ENCODE measurements at regions not wholly inside any gene's neighbourhood (a gene's known extent, or its start where the extent isn't known, plus 50 kb on each side); places are given as distances from the start of the nearest gene placed in this dataset.

DNA sequence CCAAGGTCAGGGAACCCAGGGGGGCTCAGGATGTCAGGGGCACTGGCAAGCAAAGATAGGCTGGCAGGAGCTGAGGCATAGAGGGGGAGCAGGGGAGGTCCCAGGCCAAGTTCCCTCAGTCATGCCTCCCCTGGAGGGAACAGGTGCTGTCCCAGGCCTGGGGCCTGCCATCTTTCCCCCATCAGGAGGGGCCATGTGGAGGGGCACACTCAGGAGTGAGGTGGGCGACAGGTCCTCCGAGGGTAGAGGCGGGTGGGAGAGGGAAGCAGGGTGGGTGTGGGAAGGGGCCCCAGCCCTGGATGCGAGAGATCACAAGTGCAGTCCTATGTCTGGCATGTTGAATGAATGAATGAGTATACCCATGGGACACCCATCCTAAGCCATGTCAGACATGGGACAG is 127.7 kb upstream of the GLI2 start:
- Histone ChIP-seq H3K4me1 (ENCODE audit: insufficient read depth, low read length, poor library complexity, severe bottlenecking) (no peaks in the 10 kb centered on the region), H3K9me3 (ENCODE audit: low read depth, low read length, poor library complexity, severe bottlenecking) (no peaks in the 10 kb centered on the region), H3K27me3 (replicated peaks; ENCODE audit: insufficient read depth, low read depth, low read length, poor library complexity) (no peaks in the 10 kb centered on the region), H3K36me3 (ENCODE audit: insufficient read depth, low read length, poor library complexity, severe bottlenecking) (no peaks in the 10 kb centered on the region), H3K4me3 (ENCODE audit: low read depth, low read length, poor library complexity, severe bottlenecking) (no peak overlapping the region), H3K27ac (ENCODE audit: low read depth, low read length, poor library complexity, severe bottlenecking) (no peak overlapping the region)
- intact Hi-C loops (cut with micrococcal nuclease; ENCODE audit: unreplicated experiment): no loop called here
- no peak for DNase-seq (ENCODE audit: low spot score)
- ChIA-PET POLR2A (ENCODE audit: low non-redundant PET) (no interaction called here), CTCF (no interaction called here)
- BruUV-seq (replicated peaks): no TSS peak
- no peak for TF ChIP-seq EZH2 (IDR thresholded peaks at IDR 0.05; ENCODE audit: borderline replicate concordance, low read depth, low read length, poor library complexity, severe bottlenecking)
- TF ChIP-seq CTCF (conservative IDR thresholded peaks at IDR 0.05; ENCODE audit: low read depth, low read length): no peak

DNA sequence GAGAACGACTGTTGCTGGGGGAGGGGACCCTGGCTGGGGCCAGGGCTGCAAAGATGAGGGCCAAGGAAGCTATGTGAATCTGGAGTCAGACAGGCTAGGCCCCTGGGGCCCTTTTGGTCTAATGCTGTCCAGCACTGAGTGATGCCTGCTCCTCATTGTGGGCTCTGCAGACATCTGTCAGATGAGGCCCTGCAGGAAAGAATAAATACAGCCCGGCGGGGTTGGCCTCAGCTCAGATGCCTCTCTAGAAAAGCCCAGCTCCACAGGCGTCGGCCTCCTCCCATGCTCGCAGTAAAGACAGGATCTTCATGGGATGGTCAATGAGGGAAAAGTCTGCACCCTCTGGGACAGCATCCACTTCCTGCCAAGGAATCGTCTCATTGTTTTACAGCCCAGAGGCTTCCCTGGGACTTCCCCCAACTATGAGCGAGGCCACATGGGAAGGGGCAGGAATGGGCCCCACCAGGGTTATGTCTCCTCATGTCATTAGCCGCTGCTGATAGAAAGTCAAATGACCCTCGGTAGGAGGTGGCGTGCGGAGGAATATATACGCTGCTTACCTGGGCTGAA is 125.8 kb upstream of the GLI2 start:
- intact Hi-C loops (cut with micrococcal nuclease; ENCODE audit: unreplicated experiment): no loop called here
- Histone ChIP-seq H3K36me3 (ENCODE audit: insufficient read depth, low read length, poor library complexity, severe bottlenecking) (no peaks in the 10 kb centered on the region), H3K4me3 (ENCODE audit: low read depth, low read length, poor library complexity, severe bottlenecking) (no peak overlapping the region), H3K27ac (ENCODE audit: low read depth, low read length, poor library complexity, severe bottlenecking) (no peak overlapping the region), H3K27me3 (replicated peaks; ENCODE audit: insufficient read depth, low read depth, low read length, poor library complexity) (no peaks in the 10 kb centered on the region), H3K9me3 (ENCODE audit: low read depth, low read length, poor library complexity, severe bottlenecking) (no peaks in the 10 kb centered on the region), H3K4me1 (ENCODE audit: insufficient read depth, low read length, poor library complexity, severe bottlenecking) (no peaks in the 10 kb centered on the region)
- TF ChIP-seq EZH2 (IDR thresholded peaks at IDR 0.05; ENCODE audit: borderline replicate concordance, low read depth, low read length, poor library complexity, severe bottlenecking): no peak
- TF ChIP-seq CTCF (conservative IDR thresholded peaks at IDR 0.05; ENCODE audit: low read depth, low read length): no peak
- BruUV-seq (replicated peaks): no TSS peak
- CTCF ChIA-PET: no interaction called here
- DNase-seq (ENCODE audit: low spot score): no peak
- POLR2A ChIA-PET (ENCODE audit: low non-redundant PET): no interaction called here

- Histone ChIP-seq H3K9me3 (ENCODE audit: low read depth, low read length, poor library complexity, severe bottlenecking) (no peaks in the 10 kb centered on the region), H3K36me3 (ENCODE audit: insufficient read depth, low read length, poor library complexity, severe bottlenecking) (no peaks in the 10 kb centered on the region), H3K4me1 (ENCODE audit: insufficient read depth, low read length, poor library complexity, severe bottlenecking) (no peaks in the 10 kb centered on the region), H3K27me3 (replicated peaks; ENCODE audit: insufficient read depth, low read depth, low read length, poor library complexity) (no peaks in the 10 kb centered on the region), H3K4me3 (ENCODE audit: low read depth, low read length, poor library complexity, severe bottlenecking) (no peak overlapping the region), H3K27ac (ENCODE audit: low read depth, low read length, poor library complexity, severe bottlenecking) (no peak overlapping the region)
- TF ChIP-seq EZH2 (IDR thresholded peaks at IDR 0.05; ENCODE audit: borderline replicate concordance, low read depth, low read length, poor library complexity, severe bottlenecking): no peak
- no peak for TF ChIP-seq CTCF (conservative IDR thresholded peaks at IDR 0.05; ENCODE audit: low read depth, low read length)
- no TSS peak for BruUV-seq (replicated peaks)
- no peak for DNase-seq (ENCODE audit: low spot score)
- intact Hi-C loops (cut with micrococcal nuclease; ENCODE audit: unreplicated experiment): no loop called here
- CTCF ChIA-PET: no interaction called here
- POLR2A ChIA-PET (ENCODE audit: low non-redundant PET): no interaction called here
Observed at GRCh38 chr2:120611016-120611415, 124.7 kb upstream of the GLI2 start.
